H9 (cell line): ENCODE measurements at regions not wholly inside any gene's neighbourhood (a gene's known extent, or its start where the extent isn't known, plus 50 kb on each side); places are given as distances from the start of the nearest gene placed in this dataset.

Experiments used
- DNase-seq: peaks from one replicate; pipeline ENCODE4 v3.0.0-alpha.2; 2017
- H2AFZ ChIP-seq: one replicate; pipeline ENCODE4 v1.6.1; 2013; ENCODE audit warnings: mild to moderate bottlenecking, low read length, control low read depth, moderate library complexity
- H2AK5ac ChIP-seq: 2 replicates; pipeline ENCODE4 v1.6.1; 2013; ENCODE audit warnings: low read length, control low read depth, mixed read lengths; ENCODE audit not compliant: insufficient read length
- H2BK120ac ChIP-seq: one replicate; pipeline ENCODE4 v1.6.1; 2013; ENCODE audit warnings: low read depth, mild to moderate bottlenecking, low read length, control low read depth, inconsistent platforms; ENCODE audit not compliant: poor library complexity, severe bottlenecking
- H2BK12ac ChIP-seq: 2 replicates; pipeline ENCODE4 v1.6.1; 2013; ENCODE audit warnings: low read length, control low read depth, mixed read lengths, low read depth; ENCODE audit not compliant: insufficient read length
- H2BK15ac ChIP-seq: 2 replicates; pipeline ENCODE4 v1.6.1; 2013; ENCODE audit warnings: low read depth, low read length, control low read depth
- H2BK20ac ChIP-seq: one replicate; pipeline ENCODE4 v1.6.1; 2013; ENCODE audit warnings: low read depth, mild to moderate bottlenecking, low read length, control low read depth, inconsistent platforms; ENCODE audit not compliant: poor library complexity, severe bottlenecking
- H2BK5ac ChIP-seq: 2 replicates; pipeline ENCODE4 v1.6.1; 2013; ENCODE audit warnings: low read length, control low read depth, mixed read lengths; ENCODE audit not compliant: insufficient read length
- H3K14ac ChIP-seq: 2 replicates; pipeline ENCODE4 v1.6.1; 2013; ENCODE audit warnings: low read length, control low read depth; ENCODE audit not compliant: insufficient read depth
- H3K18ac ChIP-seq: 2 replicates; pipeline ENCODE4 v1.6.1; 2013; ENCODE audit warnings: low read depth, mild to moderate bottlenecking, mixed read lengths, low read length, control low read depth; ENCODE audit not compliant: insufficient read length
- H3K23ac ChIP-seq: 2 replicates; pipeline ENCODE4 v1.6.1; 2013; ENCODE audit warnings: low read length, control low read depth, mixed read lengths, low read depth; ENCODE audit not compliant: insufficient read length
- H3K23me2 ChIP-seq: 2 replicates; pipeline ENCODE4 v1.6.1; 2013; ENCODE audit warnings: low read depth, mild to moderate bottlenecking, mixed read lengths, low read length, control low read depth; ENCODE audit not compliant: insufficient read length, poor library complexity, severe bottlenecking
- H3K27ac ChIP-seq: 2 replicates; pipeline ENCODE4 v1.5.1; 2013; ENCODE audit warnings: low read length, control low read depth, mixed read lengths, low read depth; ENCODE audit not compliant: insufficient read length
- H3K27me3 ChIP-seq: 2 replicates; pipeline ENCODE4 v1.6.1; 2013; ENCODE audit warnings: low read length, control low read depth, inconsistent platforms; ENCODE audit not compliant: insufficient read depth
- H3K4ac ChIP-seq: 2 replicates; pipeline ENCODE4 v1.6.1; 2013; ENCODE audit warnings: low read depth, mild to moderate bottlenecking, control low read depth, inconsistent platforms, low read length, moderate library complexity
- H3K4me1 ChIP-seq: 2 replicates; pipeline ENCODE4 v1.6.1; 2013; ENCODE audit warnings: low read length, control low read depth, inconsistent platforms; ENCODE audit not compliant: insufficient read depth
- H3K4me2 ChIP-seq: 2 replicates; pipeline ENCODE4 v1.6.1; 2013; ENCODE audit warnings: low read length, control low read depth, mixed read lengths; ENCODE audit not compliant: insufficient read length, insufficient read depth
- H3K56ac ChIP-seq: 2 replicates; pipeline ENCODE4 v1.6.1; 2013; ENCODE audit warnings: low read depth, mild to moderate bottlenecking, mixed read lengths, low read length, control low read depth; ENCODE audit not compliant: insufficient read length
- H3K79me1 ChIP-seq: 2 replicates; pipeline ENCODE4 v1.6.1; 2013; ENCODE audit warnings: low read depth, mild to moderate bottlenecking, moderate library complexity, low read length, control low read depth, inconsistent platforms; ENCODE audit not compliant: insufficient read depth, poor library complexity, severe bottlenecking
- H3K79me2 ChIP-seq: 2 replicates; pipeline ENCODE4 v1.6.1; 2013; ENCODE audit warnings: low read length, control low read depth, inconsistent platforms; ENCODE audit not compliant: insufficient read depth
- H3K9ac ChIP-seq: 2 replicates; pipeline ENCODE4 v1.6.1; 2013; ENCODE audit warnings: low read length, control low read depth, mixed read lengths; ENCODE audit not compliant: insufficient read length; ENCODE audit errors: extremely low read depth
- H3K9me3 ChIP-seq: one replicate; pipeline ENCODE4 v1.6.1; 2013; ENCODE audit warnings: low read depth, low read length, inconsistent platforms; ENCODE audit not compliant: control insufficient read depth
- H3T11ph ChIP-seq: one replicate; pipeline ENCODE4 v1.6.1; 2013; ENCODE audit warnings: mild to moderate bottlenecking, low read length, control low read depth, inconsistent platforms
- H4K20me1 ChIP-seq: one replicate; pipeline ENCODE4 v1.6.1; 2013; ENCODE audit not compliant: control insufficient read depth, insufficient read length, insufficient read depth
- H4K5ac ChIP-seq: 2 replicates; pipeline ENCODE4 v1.6.1; 2013; ENCODE audit warnings: low read depth, mild to moderate bottlenecking, mixed read lengths, low read length, control low read depth; ENCODE audit not compliant: insufficient read length
- H4K8ac ChIP-seq: replicated peaks from 2 replicates; pipeline ENCODE4 v1.6.1; 2013; ENCODE audit warnings: low read length, control low read depth, mixed read lengths, low read depth; ENCODE audit not compliant: insufficient read length
- H4K91ac ChIP-seq: 2 replicates; pipeline ENCODE4 v1.6.1; 2013; ENCODE audit warnings: low read depth, mild to moderate bottlenecking, moderate library complexity, mixed read lengths, low read length, control low read depth; ENCODE audit not compliant: insufficient read length
- H3K27ac Mint-ChIP-seq, 3 experiments: 2 replicates in 2 of 3; 3 replicates in 1 of 3; pipeline ENCODE4 v1.8.0; 2020 to 2021; ENCODE audit warnings: mixed read lengths in 3 of 3, mild to moderate bottlenecking in 1 of 3, moderate library complexity in 1 of 3
- H3K27me3 Mint-ChIP-seq: 2 replicates; pipeline ENCODE4 v1.8.0; 2021; ENCODE audit warnings: low read depth, mild to moderate bottlenecking, moderate library complexity, mixed read lengths
- H3K36me3 Mint-ChIP-seq, 3 experiments: 2 replicates in 2 of 3; 3 replicates in 1 of 3; pipeline ENCODE4 v1.8.0; 2020 to 2021; ENCODE audit warnings: low read depth in 3 of 3, mixed read lengths in 3 of 3; ENCODE audit not compliant: insufficient read depth in 1 of 3
- H3K4me1 Mint-ChIP-seq, 2 experiments: 2 replicates each; pipeline ENCODE4 v1.8.0; 2020; ENCODE audit warnings: mixed read lengths in 2 of 2
- H3K4me3 Mint-ChIP-seq, 2 experiments: 2 replicates in 1 of 2; 3 replicates in 1 of 2; pipeline ENCODE4 v1.8.0; 2020 to 2021; ENCODE audit warnings: mild to moderate bottlenecking in 2 of 2, mixed read lengths in 2 of 2, moderate library complexity in 1 of 2
- H3K9me3 Mint-ChIP-seq, 2 experiments: 2 replicates in 1 of 2; 3 replicates in 1 of 2; pipeline ENCODE4 v1.8.0; 2020; ENCODE audit warnings: mild to moderate bottlenecking in 2 of 2, mixed read lengths in 2 of 2, moderate library complexity in 1 of 2
- CTCF ChIP-seq: fragments of 200-600 bp; sonication (generic); conservative IDR thresholded peaks from 3 replicates; pipeline ENCODE4 v1.8.0; 2021; ENCODE audit warnings: antibody characterized with exemption, mild to moderate bottlenecking
- WGBS: extraction: QIAGEN DNeasy Blood & Tissue Kit; methylation state at CpG from one replicate; pipeline ENCODE4 v1.1.7; 2013; ENCODE audit warnings: missing lambda C conversion rate, low lambda C conversion rate, mixed read lengths; ENCODE audit not compliant: insufficient read length; ENCODE audit errors: extremely low coverage; 5-methylcytosine and 5-hydroxymethylcytosine counted together

- H3K4me1 Mint-ChIP-seq: peaks cover 20% of the 10 kb centered on the region in 2 experiments
- DNase-seq: no peak
- Histone ChIP-seq H3K4ac (no peak overlapping the region), H3K79me2 (no peaks in the 10 kb centered on the region), H4K91ac (no peak overlapping the region), H2BK120ac (no peak overlapping the region), H3K79me1 (no peaks in the 10 kb centered on the region), H3K9ac (no peak overlapping the region), H2BK15ac (no peak overlapping the region), H2AK5ac (no peak overlapping the region), H3K27me3 (no peaks in the 10 kb centered on the region), H3T11ph (no peak overlapping the region), H4K8ac (no peak overlapping the region), H4K5ac (no peak overlapping the region), H3K56ac (no peak overlapping the region), H3K14ac (no peak overlapping the region), H3K4me2 (no peak overlapping the region), H3K18ac (no peak overlapping the region), H3K27ac (no peak overlapping the region), H4K20me1 (no peaks in the 10 kb centered on the region), H2AFZ (no peak overlapping the region), H2BK20ac (no peak overlapping the region), H3K23me2 (no peaks in the 10 kb centered on the region), H3K23ac (no peak overlapping the region), H3K4me1 (peaks cover 2% of the 10 kb centered on the region; the same call in 1 of the 2 replicates), H2BK5ac (no peak overlapping the region), H2BK12ac (no peak overlapping the region), H3K9me3 (no peaks in the 10 kb centered on the region)
- H3K27ac Mint-ChIP-seq: no peak overlapping the region
- no peaks in the 10 kb centered on the region for H3K9me3 Mint-ChIP-seq
- H3K4me3 Mint-ChIP-seq: no peak overlapping the region
- no peaks in the 10 kb centered on the region for H3K27me3 Mint-ChIP-seq
- H3K36me3 Mint-ChIP-seq: no peaks in the 10 kb centered on the region
- no CpG with 5 or more reads among the region's 1 CpG for WGBS
- TF ChIP-seq CTCF: no peak
These were observed 65.3 kb upstream of the CCSER1 start for GRCh38 chr4:90061881-90062280.
